H1 (cell line): ENCODE measurements at regions not wholly inside any gene's neighbourhood (a gene's known extent, or its start where the extent isn't known, plus 50 kb on each side); places are given as distances from the start of the nearest gene placed in this dataset.

ENCODE experiments used
- ASH2L ChIP-seq: fragments of 200-600, 300-600 bp; sonication (generic); IDR thresholded peaks from one replicate; pipeline ENCODE4 v1.7.1; 2017; ENCODE audit warnings: low read length
- BACH1 ChIP-seq: IDR thresholded peaks from 2 replicates; pipeline ENCODE4 v1.6.1; 2012; ENCODE audit warnings: low read length, improper control_type of control experiment
- CEBPB ChIP-seq: IDR thresholded peaks from 2 replicates; pipeline ENCODE4 v1.6.1; 2012; ENCODE audit warnings: low read depth, low read length
- CHD7 ChIP-seq: fragments of 300-600 bp; sonication (generic); IDR thresholded peaks from 2 replicates; pipeline ENCODE4 v1.7.1; 2012; ENCODE audit warnings: low read length, moderate library complexity, mild to moderate bottlenecking, inconsistent platforms; ENCODE audit not compliant: insufficient replicate concordance
- EGR1 ChIP-seq: IDR thresholded peaks from 2 replicates; pipeline ENCODE4 v1.6.1; 2011; ENCODE audit warnings: low read depth, low read length, borderline replicate concordance
- GABPA ChIP-seq: IDR thresholded peaks from 2 replicates; pipeline ENCODE4 v1.6.1; 2011; ENCODE audit warnings: mild to moderate bottlenecking, low read length, moderate library complexity, borderline replicate concordance; ENCODE audit not compliant: insufficient read depth
- KDM1A ChIP-seq: fragments of 200-600, 300-600 bp; sonication (generic); IDR thresholded peaks from 2 replicates; pipeline ENCODE4 v1.7.1; 2016; ENCODE audit warnings: mild to moderate bottlenecking, low read length, borderline replicate concordance
- POLR2A ChIP-seq, 2 experiments: IDR thresholded peaks; 1 replicate in 1 of 2; 2 replicates in 1 of 2; pipeline ENCODE4 v1.6.1; 2011; ENCODE audit warnings: low read depth in 2 of 2, low read length in 2 of 2, mild to moderate bottlenecking in 2 of 2; ENCODE audit errors: control extremely low read depth in 1 of 2
- RXRA ChIP-seq: IDR thresholded peaks from 2 replicates; pipeline ENCODE4 v1.6.1; 2011; ENCODE audit warnings: low read depth, mild to moderate bottlenecking, low read length, moderate library complexity; ENCODE audit not compliant: insufficient read depth
- SIN3A ChIP-seq, 2 experiments: IDR thresholded peaks in 1 of 2; conservative IDR thresholded peaks in 1 of 2; 2 replicates each; pipeline ENCODE4 v1.6.1; 2011 to 2012; ENCODE audit warnings: low read length in 2 of 2, improper control_type of control experiment in 1 of 2, low read depth in 1 of 2, mild to moderate bottlenecking in 1 of 2
- SP1 ChIP-seq: IDR thresholded peaks from 2 replicates; pipeline ENCODE4 v1.6.1; 2011; ENCODE audit warnings: low read depth, low read length

- TF ChIP-seq CHD7: no peak
- no peak for TF ChIP-seq BACH1
- TF ChIP-seq KDM1A: no peak
- no peak for TF ChIP-seq SP1
- no peak for TF ChIP-seq GABPA
- TF ChIP-seq POLR2A (IDR thresholded peaks at IDR 0.05; ENCODE audit: control extremely low read depth in 1 of 2, low read depth in 2 of 2, low read length in 2 of 2): no peak
- TF ChIP-seq SIN3A (conservative IDR thresholded peaks at IDR 0.05 in 1 of 2, IDR thresholded peaks at IDR 0.05 in 1 of 2; ENCODE audit: low read depth in 1 of 2, low read length in 2 of 2): no peak
- no peak for TF ChIP-seq ASH2L
- no peak for TF ChIP-seq CEBPB
- TF ChIP-seq RXRA: no peak
- TF ChIP-seq EGR1: no peak
Observed at GRCh38 chr3:15923640-15924405, 126.0 kb upstream of the ANKRD28 start (continued).
